HCT116 (cell line): ENCODE measurements at regions not wholly inside any gene's neighbourhood (a gene's known extent, or its start where the extent isn't known, plus 50 kb on each side); places are given as distances from the start of the nearest gene placed in this dataset.

Experiments used
- ATAC-seq: fragments of 200-7000 bp; cut with Tn5 transposase; 2 replicates; pipeline ENCODE4 v1.9.1; 2020; ENCODE audit warnings: mild to moderate bottlenecking, moderate library complexity
- BruUV-seq: library from RNA; stranded (reverse); fragments of 400-500 nt; replicated peaks from 2 replicates; lab custom pipeline; 2021; lab: Mats Ljungman, UMichigan
- CTCF ChIA-PET: fragments of 300-600 bp; sonication (Branson Sonifier 250); formaldehyde crosslinking; loops from one replicate; lab custom pipeline; 2021; ENCODE audit warnings: antibody characterized with exemption; lab: Charles Lee
- POLR2A ChIA-PET: fragments of 300-600, 350-600 bp; sonication (Branson Sonifier 250); formaldehyde crosslinking; loops from one replicate; lab custom pipeline; 2021; ENCODE audit warnings: antibody characterized with exemption; lab: Charles Lee
- RAD21 ChIA-PET, 2 experiments: fragments of 300-600 bp; sonication (Branson Sonifier 250); formaldehyde crosslinking; loops; one replicate each; lab custom pipeline; 2023; ENCODE audit warnings: low total read pairs in 2 of 2; ENCODE audit not compliant: uncharacterized antibody in 2 of 2, unreplicated experiment in 2 of 2, low non-redundant PET in 1 of 2; lab: Charles Lee
- DNase-seq: peaks from one replicate; pipeline ENCODE4 v3.0.0-alpha.2; 2010; ENCODE audit warnings: low read depth, low spot score
- H2AFZ ChIP-seq: fragments of 200-600 bp; shearing (Covaris generic), sonication (generic); 2 replicates; pipeline ENCODE4 v1.6.1; 2017; ENCODE audit warnings: low read depth, mixed run types, mixed read lengths, antibody characterized with exemption, low read length; ENCODE audit not compliant: poor library complexity, severe bottlenecking
- H3K27ac ChIP-seq: 2 replicates; pipeline ENCODE4 v1.5.1; 2012; ENCODE audit warnings: low read depth, low read length
- H3K27me3 ChIP-seq: fragments of 200-600 bp; sonication (generic); 2 replicates; pipeline ENCODE4 v1.6.1; 2016; ENCODE audit warnings: mixed run types, low read length, mixed read lengths; ENCODE audit not compliant: insufficient read depth
- H3K36me3 ChIP-seq, 2 experiments: fragments of 200-500 bp in 1 of 2; fragments of 200-600 bp in 1 of 2; sonication (Bioruptor generic) in 1 of 2; sonication (generic) in 1 of 2; 2 replicates each; pipeline versions ENCODE4 v1.5.1 to v1.6.1; 2014 to 2016; ENCODE audit warnings: low read length in 2 of 2, inconsistent platforms in 1 of 2, mixed read lengths in 1 of 2, mixed run types in 1 of 2; ENCODE audit not compliant: insufficient read depth in 2 of 2, control insufficient read depth in 1 of 2
- H3K4me1 ChIP-seq, 2 experiments: fragments of 200-600 bp in 1 of 2; sonication (generic) in 1 of 2; 2 replicates each; pipeline versions ENCODE4 v1.5.1 to v1.6.1; 2012 to 2017; ENCODE audit warnings: low read length in 2 of 2, inconsistent platforms in 1 of 2, mild to moderate bottlenecking in 1 of 2, mixed read lengths in 1 of 2, mixed run types in 1 of 2, moderate library complexity in 1 of 2; ENCODE audit not compliant: insufficient read depth in 2 of 2, control insufficient read depth in 1 of 2
- H3K4me2 ChIP-seq: fragments of 200-600 bp; sonication (generic); 2 replicates; pipeline ENCODE4 v1.6.1; 2017; ENCODE audit warnings: mixed run types, low read length, mixed read lengths
- H3K4me3 ChIP-seq, 2 experiments: fragments of 200-600 bp in 1 of 2; sonication (generic) in 1 of 2; replicated peaks in 1 of 2; 2 replicates each; pipeline ENCODE4 v1.5.1; 2011 to 2016; ENCODE audit warnings: low read length in 2 of 2, control low read depth in 1 of 2, low read depth in 1 of 2, mild to moderate bottlenecking in 1 of 2, mixed read lengths in 1 of 2, mixed run types in 1 of 2
- H3K79me2 ChIP-seq: fragments of 200-600 bp; sonication (generic); 2 replicates; pipeline ENCODE4 v1.6.1; 2017; ENCODE audit warnings: mild to moderate bottlenecking, mixed run types, low read length, moderate library complexity, mixed read lengths; ENCODE audit not compliant: insufficient read depth
- H3K9ac ChIP-seq: fragments of 200-600 bp; sonication (generic); 2 replicates; pipeline ENCODE4 v1.6.1; 2016; ENCODE audit warnings: low read length, mixed read lengths
- H3K9me2 ChIP-seq: fragments of 200-600 bp; sonication (generic), shearing (Covaris generic); 2 replicates; pipeline ENCODE4 v1.6.1; 2017; ENCODE audit warnings: mixed run types, mild to moderate bottlenecking, moderate library complexity; ENCODE audit not compliant: insufficient read depth
- H3K9me3 ChIP-seq, 2 experiments: fragments of 200-500 bp in 1 of 2; fragments of 200-600 bp in 1 of 2; sonication (Bioruptor generic) in 1 of 2; sonication (generic) in 1 of 2; 2 replicates each; pipeline ENCODE4 v1.6.1; 2014 to 2017; ENCODE audit warnings: low read length in 2 of 2, mixed read lengths in 2 of 2, inconsistent platforms in 1 of 2, low read depth in 1 of 2, mild to moderate bottlenecking in 1 of 2, mixed run types in 1 of 2, moderate library complexity in 1 of 2; ENCODE audit not compliant: control insufficient read depth in 1 of 2, insufficient read depth in 1 of 2
- H4K20me1 ChIP-seq: fragments of 200-600 bp; sonication (generic), shearing (Covaris generic); 2 replicates; pipeline ENCODE4 v1.6.1; 2017; ENCODE audit warnings: mixed run types, mild to moderate bottlenecking, moderate library complexity; ENCODE audit not compliant: insufficient read depth
- ATF3 ChIP-seq: IDR thresholded peaks from 2 replicates; pipeline ENCODE4 v1.6.1; 2012
- CBX3 ChIP-seq: IDR thresholded peaks from 2 replicates; pipeline ENCODE4 v1.6.1; 2012; ENCODE audit warnings: low read depth
- CEBPB ChIP-seq: IDR thresholded peaks from 2 replicates; pipeline ENCODE4 v1.6.1; 2012; ENCODE audit warnings: low read depth
- CTCF ChIP-seq, 3 experiments: fragments of 200-600 bp in 1 of 3; sonication (generic) in 1 of 3; IDR thresholded peaks in 2 of 3; conservative IDR thresholded peaks in 1 of 3; 2 replicates each; pipeline ENCODE4 v1.5.1; 2012 to 2017; ENCODE audit warnings: low read depth in 2 of 3, low read length in 2 of 3, antibody characterized with exemption in 1 of 3, borderline replicate concordance in 1 of 3, control low read depth in 1 of 3, mild to moderate bottlenecking in 1 of 3, mixed read lengths in 1 of 3, mixed run types in 1 of 3, moderate library complexity in 1 of 3; ENCODE audit not compliant: insufficient read depth in 1 of 3
- EGR1 ChIP-seq: IDR thresholded peaks from 2 replicates; pipeline ENCODE4 v1.6.1; 2012; ENCODE audit warnings: low read depth
- ELF1 ChIP-seq: IDR thresholded peaks from 2 replicates; pipeline ENCODE4 v1.6.1; 2012; ENCODE audit warnings: low read depth, borderline replicate concordance
- EZH2 ChIP-seq: fragments of 200-600 bp; sonication (generic); IDR thresholded peaks from 2 replicates; pipeline ENCODE4 v1.6.1; 2017; ENCODE audit warnings: antibody characterized with exemption, mixed run types
- FOSL1 ChIP-seq: IDR thresholded peaks from 2 replicates; pipeline ENCODE4 v1.6.1; 2012; ENCODE audit warnings: low read depth
- JUND ChIP-seq: IDR thresholded peaks from 2 replicates; pipeline ENCODE4 v1.6.1; 2012
- RAD21 ChIP-seq: IDR thresholded peaks from 2 replicates; pipeline ENCODE4 v1.6.1; 2012; ENCODE audit warnings: low read depth, mild to moderate bottlenecking
- SIN3A ChIP-seq: IDR thresholded peaks from 2 replicates; pipeline ENCODE4 v1.6.1; 2012; ENCODE audit warnings: low read depth
- SP1 ChIP-seq: IDR thresholded peaks from 2 replicates; pipeline ENCODE4 v1.6.1; 2012; ENCODE audit warnings: low read depth
- TCF7L2 ChIP-seq: IDR thresholded peaks from 2 replicates; pipeline ENCODE4 v1.7.0; 2011; ENCODE audit warnings: borderline replicate concordance, inconsistent platforms; ENCODE audit not compliant: insufficient read depth, insufficient read length; ENCODE audit errors: extremely low read depth
- YY1 ChIP-seq: IDR thresholded peaks from 2 replicates; pipeline ENCODE4 v1.6.1; 2011; ENCODE audit warnings: low read length, low read depth, moderate library complexity, mild to moderate bottlenecking; ENCODE audit not compliant: insufficient replicate concordance; ENCODE audit errors: extremely low read depth
- ZFX ChIP-seq: fragments of 450-650 bp; IDR thresholded peaks from 2 replicates; pipeline ENCODE4 v1.6.1; 2017
- ZNF274 ChIP-seq: fragments of 200-500 bp; sonication (Bioruptor generic); IDR thresholded peaks from 2 replicates; pipeline ENCODE4 v1.6.1; 2014; ENCODE audit warnings: mild to moderate bottlenecking, low read depth, low read length, inconsistent platforms
- intact Hi-C: fragments of 100-400 bp; cut with micrococcal nuclease; formaldehyde crosslinking; loops from 2 replicates; pipeline ENCODE4 v1.10.0; 2022
- TF ChIP-seq, protein P1 (sequence below): IDR thresholded peaks from 2 replicates; pipeline ENCODE4 v1.6.1; 2012

DNA sequence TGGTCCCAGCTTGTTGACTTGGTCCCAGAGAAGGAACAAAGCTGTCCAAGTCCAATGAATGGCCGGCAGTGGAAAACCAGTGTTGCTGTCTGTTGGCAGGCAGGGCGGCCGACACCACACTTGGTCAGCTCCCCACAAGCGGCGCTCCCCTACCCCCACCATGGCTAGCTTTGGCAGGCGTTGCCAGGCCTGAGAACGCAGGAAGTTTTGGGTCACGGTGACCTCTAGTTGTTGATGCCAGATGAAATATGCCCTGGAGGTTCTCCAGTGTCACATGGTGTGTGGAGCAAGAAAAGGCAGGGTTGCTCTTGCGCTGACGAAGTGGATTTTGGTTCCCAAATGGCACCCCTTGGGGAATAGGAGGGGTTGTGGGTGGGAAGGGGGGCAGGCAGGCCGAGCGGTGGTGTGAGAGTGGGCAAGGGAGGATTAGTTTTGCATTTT is 72.7 kb upstream of the TPRG1 start:
- ChIA-PET CTCF (no interaction called here), RAD21 (no interaction called here)
- no peak overlapping the region for H3K4me2 ChIP-seq
- H4K20me1 ChIP-seq: no peaks in the 10 kb centered on the region
- no peaks in the 10 kb centered on the region for H3K36me3 ChIP-seq
- BruUV-seq: no TSS peak
- no peak for DNase-seq
- H3K9me2 ChIP-seq: no peaks in the 10 kb centered on the region
- ATAC-seq: no peak
- no peaks in the 10 kb centered on the region for H3K27me3 ChIP-seq
- intact Hi-C loops: no loop called here
- H3K9me3 ChIP-seq: no peaks in the 10 kb centered on the region
- H3K79me2 ChIP-seq: no peaks in the 10 kb centered on the region
- no peak overlapping the region for H2AFZ ChIP-seq
- no peak overlapping the region for H3K4me3 ChIP-seq
- H3K9ac ChIP-seq: no peak overlapping the region
- TF ChIP-seq CEBPB (no peak), YY1 (no peak), SIN3A (no peak), RAD21 (no peak), ELF1 (no peak), ATF3 (no peak), SP1 (no peak), TCF7L2 (no peak), ZNF274 (no peak), ZFX (no peak), FOSL1 (no peak), EGR1 (no peak), CBX3 (no peak), CTCF (IDR thresholded peaks at IDR 0.05 in 2 of 3, conservative IDR thresholded peaks at IDR 0.05 in 1 of 3; ENCODE audit: borderline replicate concordance in 1 of 3, insufficient read depth in 1 of 3, low read depth in 2 of 3, low read length in 2 of 3) (no peak), JUND (no peak), EZH2 (no peak)
- TF ChIP-seq, protein P1, sequence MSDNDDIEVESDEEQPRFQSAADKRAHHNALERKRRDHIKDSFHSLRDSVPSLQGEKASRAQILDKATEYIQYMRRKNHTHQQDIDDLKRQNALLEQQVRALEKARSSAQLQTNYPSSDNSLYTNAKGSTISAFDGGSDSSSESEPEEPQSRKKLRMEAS: no peak
- TF ChIP-seq, all 23 proteins: peak for 0
- Histone ChIP-seq H3K4me1 (no peaks in the 10 kb centered on the region), H3K27ac (no peak overlapping the region)
- POLR2A ChIA-PET: no interaction called here
